ENCODE measurements at regions not wholly inside any gene's neighbourhood (a gene's known extent, or its start where the extent isn't known, plus 50 kb on each side); places are given as distances from the start of the nearest gene placed in this dataset.
A peak's percentile ranks its signal among the peaks of the same experiment; 100 is the strongest.

DNA sequence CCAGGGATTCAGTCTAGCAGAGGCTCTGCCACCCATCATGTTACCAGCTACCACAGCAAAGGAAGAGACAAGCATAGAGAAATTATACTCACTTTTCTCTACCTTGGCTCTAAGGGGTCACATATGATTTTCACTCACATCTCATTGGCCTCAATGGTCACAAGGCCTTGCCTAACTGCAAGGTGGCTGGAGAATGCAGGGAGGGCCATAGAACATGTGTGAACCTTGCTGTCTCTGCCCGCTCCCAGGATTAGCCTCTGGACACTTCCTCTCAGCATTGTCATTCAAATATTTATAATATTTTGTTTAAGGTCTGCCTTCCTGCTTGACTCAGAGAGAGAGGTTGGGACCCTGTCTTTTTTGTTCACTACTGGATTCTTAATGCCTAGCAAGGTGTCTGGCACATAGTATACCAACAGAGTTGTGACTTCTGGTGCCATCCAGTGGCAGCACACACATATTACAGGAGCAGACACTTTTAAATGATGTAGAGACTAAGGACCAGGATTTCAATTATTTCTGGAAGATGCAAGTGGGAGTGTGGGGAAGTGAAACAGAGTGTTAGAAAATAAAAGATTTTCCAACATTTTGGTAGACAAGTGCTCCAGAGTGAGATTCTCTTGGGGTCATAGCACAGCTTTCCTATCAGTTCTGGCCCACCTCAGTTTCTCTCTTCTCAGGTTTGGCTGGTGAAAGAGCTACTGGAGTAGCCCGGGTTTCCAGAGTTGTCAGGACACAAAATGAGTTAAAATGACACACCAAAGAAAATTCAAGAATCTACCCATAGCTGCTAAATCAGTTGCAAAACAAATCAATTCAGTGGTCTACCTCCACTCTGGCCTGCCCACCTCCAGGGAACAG, 119.0 kb upstream of the RASGRP1 start:
- H3K4me2 ChIP-seq (ENCODE audit: low read length): peak overlapping the region; percentile 41
- no peaks in the 10 kb centered on the region for H4K20me1 ChIP-seq (ENCODE audit: control insufficient read depth, insufficient read depth, low read depth, low read length)
- H3K9me2 ChIP-seq (replicated peaks; ENCODE audit: control insufficient read depth, low read length): no peaks in the 10 kb centered on the region
- peak overlapping the region; percentile 20; the same call in 1 of the 2 replicates for H3K4me3 ChIP-seq (ENCODE audit: low read length)
- H3K9me3 ChIP-seq (ENCODE audit: control insufficient read depth, insufficient read depth, low read length): no peaks in the 10 kb centered on the region
- peak overlapping the region; percentile 26; the same call in 1 of the 2 replicates for H3K27ac ChIP-seq (ENCODE audit: low read depth, low read length)
- H3F3A ChIP-seq (ENCODE audit: control insufficient read depth, insufficient read depth): no peaks in the 10 kb centered on the region
- no peaks in the 10 kb centered on the region for H3K27me3 ChIP-seq (ENCODE audit: control insufficient read depth, low read length)
- H3K4me1 ChIP-seq (ENCODE audit: control insufficient read depth, low read length): peaks cover 22% of the 10 kb centered on the region
- H3K36me3 ChIP-seq (ENCODE audit: control insufficient read depth, low read length): no peaks in the 10 kb centered on the region
- no peak for TF ChIP-seq EZH2phosphoT487 (IDR thresholded peaks at IDR 0.05; ENCODE audit: borderline replicate concordance, low read length)
- TF ChIP-seq, protein P1, sequence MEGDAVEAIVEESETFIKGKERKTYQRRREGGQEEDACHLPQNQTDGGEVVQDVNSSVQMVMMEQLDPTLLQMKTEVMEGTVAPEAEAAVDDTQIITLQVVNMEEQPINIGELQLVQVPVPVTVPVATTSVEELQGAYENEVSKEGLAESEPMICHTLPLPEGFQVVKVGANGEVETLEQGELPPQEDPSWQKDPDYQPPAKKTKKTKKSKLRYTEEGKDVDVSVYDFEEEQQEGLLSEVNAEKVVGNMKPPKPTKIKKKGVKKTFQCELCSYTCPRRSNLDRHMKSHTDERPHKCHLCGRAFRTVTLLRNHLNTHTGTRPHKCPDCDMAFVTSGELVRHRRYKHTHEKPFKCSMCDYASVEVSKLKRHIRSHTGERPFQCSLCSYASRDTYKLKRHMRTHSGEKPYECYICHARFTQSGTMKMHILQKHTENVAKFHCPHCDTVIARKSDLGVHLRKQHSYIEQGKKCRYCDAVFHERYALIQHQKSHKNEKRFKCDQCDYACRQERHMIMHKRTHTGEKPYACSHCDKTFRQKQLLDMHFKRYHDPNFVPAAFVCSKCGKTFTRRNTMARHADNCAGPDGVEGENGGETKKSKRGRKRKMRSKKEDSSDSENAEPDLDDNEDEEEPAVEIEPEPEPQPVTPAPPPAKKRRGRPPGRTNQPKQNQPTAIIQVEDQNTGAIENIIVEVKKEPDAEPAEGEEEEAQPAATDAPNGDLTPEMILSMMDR (IDR thresholded peaks at IDR 0.05; ENCODE audit: low read depth, low read length, poor library complexity, severe bottlenecking): peak; percentile 86
- H3K79me2 ChIP-seq (ENCODE audit: control insufficient read depth, low read length): no peaks in the 10 kb centered on the region

DNA sequence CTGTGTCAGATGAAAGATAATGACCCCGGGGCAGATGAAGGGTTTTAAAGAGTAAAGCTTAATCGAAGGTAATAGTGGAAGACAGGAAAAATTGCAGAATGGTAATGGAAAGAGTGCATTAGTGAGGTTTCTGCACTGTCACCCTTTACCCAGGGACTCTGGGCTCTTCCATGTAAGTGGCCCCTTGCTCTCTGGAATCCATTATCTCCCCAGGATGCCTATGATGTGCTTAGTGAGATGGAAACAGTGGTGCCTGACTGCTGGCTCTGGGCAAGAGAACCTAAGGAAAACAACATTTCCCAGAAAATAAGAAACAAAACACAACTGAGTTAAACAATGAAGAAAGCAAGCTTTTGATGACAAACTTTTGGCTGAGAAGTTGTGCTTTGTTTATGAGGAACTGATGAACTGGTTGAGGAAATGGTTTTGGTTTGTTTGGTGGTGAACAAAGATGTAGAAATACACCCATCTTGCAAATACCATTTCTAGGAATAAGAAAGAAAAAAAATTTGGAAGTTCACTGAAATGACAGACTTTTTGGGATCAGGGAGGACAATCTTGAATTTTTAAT, 119.9 kb upstream of the RASGRP1 start:
- Histone ChIP-seq H3F3A (ENCODE audit: control insufficient read depth, insufficient read depth) (no peaks in the 10 kb centered on the region), H4K20me1 (ENCODE audit: control insufficient read depth, insufficient read depth, low read depth, low read length) (no peaks in the 10 kb centered on the region), H3K9me3 (ENCODE audit: control insufficient read depth, insufficient read depth, low read length) (no peaks in the 10 kb centered on the region), H3K27me3 (ENCODE audit: control insufficient read depth, low read length) (no peaks in the 10 kb centered on the region), H3K27ac (ENCODE audit: low read depth, low read length) (no peak overlapping the region), H3K79me2 (ENCODE audit: control insufficient read depth, low read length) (no peaks in the 10 kb centered on the region), H3K4me1 (ENCODE audit: control insufficient read depth, low read length) (peaks cover 25% of the 10 kb centered on the region), H3K9me2 (replicated peaks; ENCODE audit: control insufficient read depth, low read length) (no peaks in the 10 kb centered on the region), H3K36me3 (ENCODE audit: control insufficient read depth, low read length) (no peaks in the 10 kb centered on the region), H3K4me3 (ENCODE audit: low read length) (no peak overlapping the region), H3K4me2 (ENCODE audit: low read length) (no peak overlapping the region)
- TF ChIP-seq EZH2phosphoT487 (IDR thresholded peaks at IDR 0.05; ENCODE audit: borderline replicate concordance, low read length): no peak
- TF ChIP-seq, protein P1 (IDR thresholded peaks at IDR 0.05; ENCODE audit: low read depth, low read length, poor library complexity, severe bottlenecking): no peak

DNA sequence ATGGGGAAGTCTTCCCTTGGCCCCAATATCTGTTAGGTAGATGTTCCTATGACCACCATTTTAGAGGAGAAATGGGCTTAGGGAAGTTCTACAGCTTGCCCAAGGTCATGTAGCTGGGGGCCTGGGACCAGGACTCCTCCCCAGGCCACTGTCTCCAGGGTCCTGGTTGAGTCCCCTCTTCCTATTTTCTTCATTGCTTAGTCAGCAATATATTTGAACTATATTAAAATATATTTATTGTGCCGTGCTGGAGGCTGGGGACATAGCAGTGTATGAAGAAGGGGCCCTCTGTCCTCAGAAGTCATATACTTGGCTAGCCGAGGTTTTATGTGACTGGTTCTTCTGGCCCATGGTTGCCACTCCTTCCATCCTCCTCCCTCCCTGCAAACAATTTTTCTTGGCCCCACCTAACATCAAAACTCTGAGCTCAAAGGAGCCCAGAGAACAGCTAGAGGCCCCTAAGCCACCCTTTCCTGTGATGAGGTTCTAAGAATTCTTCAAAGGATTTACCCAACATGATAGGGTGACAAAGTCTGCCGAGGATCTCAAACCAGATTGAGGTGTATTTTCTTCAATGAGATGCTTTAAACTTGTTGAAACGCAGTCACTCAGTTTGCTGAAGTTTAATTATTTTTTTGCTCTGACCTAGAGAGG, 121.2 kb upstream of the RASGRP1 start:
- TF ChIP-seq, protein P1 (IDR thresholded peaks at IDR 0.05; ENCODE audit: low read depth, low read length, poor library complexity, severe bottlenecking): no peak
- TF ChIP-seq EZH2phosphoT487 (IDR thresholded peaks at IDR 0.05; ENCODE audit: borderline replicate concordance, low read length): no peak
- no peak overlapping the region for H3K4me3 ChIP-seq (ENCODE audit: low read length)
- H4K20me1 ChIP-seq (ENCODE audit: control insufficient read depth, insufficient read depth, low read depth, low read length): no peaks in the 10 kb centered on the region
- no peaks in the 10 kb centered on the region for H3K9me3 ChIP-seq (ENCODE audit: control insufficient read depth, insufficient read depth, low read length)
- no peak overlapping the region for H3K27ac ChIP-seq (ENCODE audit: low read depth, low read length)
- no peaks in the 10 kb centered on the region for H3K79me2 ChIP-seq (ENCODE audit: control insufficient read depth, low read length)
- no peak overlapping the region for H3K4me2 ChIP-seq (ENCODE audit: low read length)
- H3K27me3 ChIP-seq (ENCODE audit: control insufficient read depth, low read length): no peaks in the 10 kb centered on the region
- no peaks in the 10 kb centered on the region for H3F3A ChIP-seq (ENCODE audit: control insufficient read depth, insufficient read depth)
- H3K4me1 ChIP-seq (ENCODE audit: control insufficient read depth, low read length): peaks cover 30% of the 10 kb centered on the region
- H3K36me3 ChIP-seq (ENCODE audit: control insufficient read depth, low read length): no peaks in the 10 kb centered on the region
- H3K9me2 ChIP-seq (replicated peaks; ENCODE audit: control insufficient read depth, low read length): no peaks in the 10 kb centered on the region
